ENCODE measurements at regions not wholly inside any gene's neighbourhood (a gene's known extent, or its start where the extent isn't known, plus 50 kb on each side); places are given as distances from the start of the nearest gene placed in this dataset.
"Not testable (repeated sequence)": the region's sequence is repeated elsewhere in the genome, so short reads cannot be mapped to it uniquely, and the experiment has no call there.

GRCh38 chr21:15620892-15621291, 108.9 kb upstream of the USP25 start:
- H3K4me3 ChIP-seq = no peak overlapping the region
- H3K27ac ChIP-seq = no peak overlapping the region

- Histone ChIP-seq H3K4me3 (no peak overlapping the region), H3K27ac (no peak overlapping the region)
Observed at GRCh38 chr21:15624646-15625045, 105.1 kb upstream of the USP25 start.

- no peak overlapping the region for H3K27ac ChIP-seq
- H3K4me3 ChIP-seq = no peak overlapping the region
Observed at GRCh38 chr21:15625363-15625762, 104.4 kb upstream of the USP25 start.

GRCh38 chr21:15626031-15626430, 103.8 kb upstream of the USP25 start:
- Histone ChIP-seq H3K27ac (no peak overlapping the region), H3K4me3 (no peak overlapping the region)

- Histone ChIP-seq H3K4me3 (no peak overlapping the region), H3K27ac (no peak overlapping the region)
Observed at GRCh38 chr21:15627011-15627410, 102.8 kb upstream of the USP25 start.

GRCh38 chr21:15627823-15628222, 102.0 kb upstream of the USP25 start:
- H3K4me3 ChIP-seq = no peak overlapping the region

GRCh38 chr21:15631342-15631741, 98.4 kb upstream of the USP25 start:
- H3K4me3 ChIP-seq = no peak overlapping the region
- H3K27ac ChIP-seq = no peak overlapping the region

More at GRCh38 chr21:15627823-15628222, 102.0 kb upstream of the USP25 start:
- H3K27ac ChIP-seq = no peak overlapping the region

GRCh38 chr21:15634541-15634940, 95.2 kb upstream of the USP25 start:
- not testable (repeated sequence) for H3K27ac ChIP-seq, H3K4me3 ChIP-seq

GRCh38 chr21:15638856-15639549, 90.8 kb upstream of the USP25 start:
- Histone ChIP-seq H3K27ac (no peak overlapping the region), H3K4me3 (no peak overlapping the region)

- H3K27ac ChIP-seq, H3K4me3 ChIP-seq: not testable (repeated sequence)
Observed at GRCh38 chr21:15640113-15640512, 89.7 kb upstream of the USP25 start.

- Histone ChIP-seq H3K4me3 (no peak overlapping the region), H3K27ac (no peak overlapping the region)
Observed at GRCh38 chr21:15644489-15644888, 85.3 kb upstream of the USP25 start.

GRCh38 chr21:15645830-15646229, 84.0 kb upstream of the USP25 start:
- Histone ChIP-seq H3K27ac (no peak overlapping the region), H3K4me3 (no peak overlapping the region)

- Histone ChIP-seq H3K4me3 (no peak overlapping the region), H3K27ac (no peak overlapping the region)
Observed at GRCh38 chr21:15650735-15651134, 79.0 kb upstream of the USP25 start.

- H3K4me3 ChIP-seq = no peak overlapping the region
- H3K27ac ChIP-seq = no peak overlapping the region
Observed at GRCh38 chr21:15651172-15651571, 78.6 kb upstream of the USP25 start.

- H3K27ac ChIP-seq = no peak overlapping the region
- H3K4me3 ChIP-seq = no peak overlapping the region
Observed at GRCh38 chr21:15653710-15654109, 76.1 kb upstream of the USP25 start.

- Histone ChIP-seq H3K27ac (no peak overlapping the region), H3K4me3 (no peak overlapping the region)
Observed at GRCh38 chr21:15654171-15654570, 75.6 kb upstream of the USP25 start.

- Histone ChIP-seq H3K27ac (no peak overlapping the region), H3K4me3 (no peak overlapping the region)
Observed at GRCh38 chr21:15659753-15660422, 69.9 kb upstream of the USP25 start.

GRCh38 chr21:15660423-15660804, 69.4 kb upstream of the USP25 start:
- no peak overlapping the region for H3K27ac ChIP-seq
- no peak overlapping the region for H3K4me3 ChIP-seq

- no peak overlapping the region for H3K4me3 ChIP-seq
- no peak overlapping the region for H3K27ac ChIP-seq
Observed at GRCh38 chr21:15667010-15667409, 62.8 kb upstream of the USP25 start.

GRCh38 chr21:15667819-15668218, 62.0 kb upstream of the USP25 start:
- H3K4me3 ChIP-seq = no peak overlapping the region
- no peak overlapping the region for H3K27ac ChIP-seq

GRCh38 chr21:15669247-15669646, 60.5 kb upstream of the USP25 start:
- no peak overlapping the region for H3K4me3 ChIP-seq
- H3K27ac ChIP-seq = no peak overlapping the region

- Histone ChIP-seq H3K27ac (no peak overlapping the region), H3K4me3 (no peak overlapping the region)
Observed at GRCh38 chr21:15671188-15671587, 58.6 kb upstream of the USP25 start.
